ENCODE measurements at regions not wholly inside any gene's neighbourhood (a gene's known extent, or its start where the extent isn't known, plus 50 kb on each side); places are given as distances from the start of the nearest gene placed in this dataset.

DNA sequence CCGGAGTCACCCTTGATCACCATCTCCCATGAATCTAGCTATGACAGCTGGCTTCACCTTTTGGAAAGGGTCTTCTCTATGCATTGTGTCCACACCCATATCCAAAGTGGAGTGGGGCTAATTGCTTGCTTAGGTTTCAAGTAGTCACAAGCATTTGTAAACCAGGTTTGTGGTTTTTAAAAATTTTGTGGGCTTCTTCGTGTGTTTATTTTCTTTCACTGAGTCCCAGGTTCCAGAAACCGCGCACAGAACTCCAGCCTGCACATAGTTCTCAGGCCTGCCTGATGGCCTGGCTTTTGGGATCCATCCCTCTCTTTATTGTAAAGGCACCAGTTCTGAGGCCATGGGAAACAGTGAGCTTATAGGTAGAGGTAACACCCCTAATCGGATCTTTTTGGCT lies 70.2 kb upstream of the TLR3 start:
- no peak overlapping the region for H3K27ac ChIP-seq (ENCODE audit: low read depth in 1 of 2, low read length in 1 of 2)
- H3K4me1 ChIP-seq (ENCODE audit: control insufficient read depth in 2 of 2, insufficient read depth in 2 of 2, low read length in 2 of 2) = no peaks in the 10 kb centered on the region
- 93% methylated on average over 5 of the region's 5 CpGs for WGBS
- H3K36me3 ChIP-seq (ENCODE audit: control insufficient read depth in 2 of 2, insufficient read depth in 2 of 2, low read length in 1 of 2) = no peaks in the 10 kb centered on the region
- DNase-seq (ENCODE audit: low read depth in 6 of 9, low spot score in 9 of 9) = no peak
- no peak overlapping the region for H3K4me3 ChIP-seq (ENCODE audit: low read length in 2 of 2)
- no peaks in the 10 kb centered on the region for H3K27me3 ChIP-seq (ENCODE audit: control insufficient read depth in 2 of 2, insufficient read depth in 1 of 2, low read length in 1 of 2)
- no peaks in the 10 kb centered on the region for H3K9me3 ChIP-seq (ENCODE audit: control insufficient read depth in 2 of 2, insufficient read depth in 1 of 2, low read length in 1 of 2)

GRCh38 chr4:185999207-185999606 lies 69.7 kb upstream of the TLR3 start:
- Histone ChIP-seq H3K36me3 (ENCODE audit: control insufficient read depth in 2 of 2, insufficient read depth in 2 of 2, low read length in 1 of 2) (no peaks in the 10 kb centered on the region), H3K4me3 (ENCODE audit: low read length in 2 of 2) (no peak overlapping the region), H3K4me1 (ENCODE audit: control insufficient read depth in 2 of 2, insufficient read depth in 2 of 2, low read length in 2 of 2) (no peaks in the 10 kb centered on the region), H3K9me3 (ENCODE audit: control insufficient read depth in 2 of 2, insufficient read depth in 1 of 2, low read length in 1 of 2) (no peaks in the 10 kb centered on the region), H3K27me3 (ENCODE audit: control insufficient read depth in 2 of 2, insufficient read depth in 1 of 2, low read length in 1 of 2) (no peaks in the 10 kb centered on the region), H3K27ac (ENCODE audit: low read depth in 1 of 2, low read length in 1 of 2) (no peak overlapping the region)
- 88% methylated on average over 8 of the region's 8 CpGs for WGBS
- no peak for DNase-seq (ENCODE audit: low read depth in 6 of 9, low spot score in 9 of 9)

GRCh38 chr4:186002853-186003252 lies 66.1 kb upstream of the TLR3 start:
- H3K27me3 ChIP-seq (ENCODE audit: control insufficient read depth in 2 of 2, insufficient read depth in 1 of 2, low read length in 1 of 2) = no peaks in the 10 kb centered on the region
- no peaks in the 10 kb centered on the region for H3K4me1 ChIP-seq (ENCODE audit: control insufficient read depth in 2 of 2, insufficient read depth in 2 of 2, low read length in 2 of 2)
- H3K9me3 ChIP-seq (ENCODE audit: control insufficient read depth in 2 of 2, insufficient read depth in 1 of 2, low read length in 1 of 2) = no peaks in the 10 kb centered on the region
- H3K36me3 ChIP-seq (ENCODE audit: control insufficient read depth in 2 of 2, insufficient read depth in 2 of 2, low read length in 1 of 2) = no peaks in the 10 kb centered on the region
- 88% methylated on average over 9 of the region's 9 CpGs for WGBS
- DNase-seq (ENCODE audit: low read depth in 6 of 9, low spot score in 9 of 9) = no peak
- H3K27ac ChIP-seq (ENCODE audit: low read depth in 1 of 2, low read length in 1 of 2) = no peak overlapping the region
- no peak overlapping the region for H3K4me3 ChIP-seq (ENCODE audit: low read length in 2 of 2)

DNA sequence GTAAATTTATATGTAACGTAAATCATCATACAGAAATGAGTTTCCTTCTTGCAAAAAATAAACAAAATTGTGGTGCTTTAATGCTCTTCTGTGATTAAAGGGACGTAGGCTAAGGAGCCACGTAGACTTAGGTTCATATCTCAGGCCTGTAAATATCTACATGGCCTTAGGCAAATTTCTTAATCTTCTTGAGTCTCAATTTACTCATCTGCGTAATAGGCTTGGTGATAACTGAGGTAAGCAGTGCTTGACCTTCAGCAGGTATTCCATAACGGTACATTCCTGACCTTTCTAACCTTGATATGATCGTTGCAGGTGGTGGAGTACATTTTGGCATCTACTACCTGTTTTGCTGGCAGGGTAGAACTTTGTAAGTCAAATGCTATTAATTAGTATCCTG lies 65.2 kb upstream of the TLR3 start:
- Histone ChIP-seq H3K4me1 (ENCODE audit: control insufficient read depth in 2 of 2, insufficient read depth in 2 of 2, low read length in 2 of 2) (no peaks in the 10 kb centered on the region), H3K4me3 (ENCODE audit: low read length in 2 of 2) (no peak overlapping the region), H3K27me3 (ENCODE audit: control insufficient read depth in 2 of 2, insufficient read depth in 1 of 2, low read length in 1 of 2) (no peaks in the 10 kb centered on the region), H3K27ac (ENCODE audit: low read depth in 1 of 2, low read length in 1 of 2) (no peak overlapping the region), H3K36me3 (ENCODE audit: control insufficient read depth in 2 of 2, insufficient read depth in 2 of 2, low read length in 1 of 2) (no peaks in the 10 kb centered on the region), H3K9me3 (ENCODE audit: control insufficient read depth in 2 of 2, insufficient read depth in 1 of 2, low read length in 1 of 2) (no peaks in the 10 kb centered on the region)
- no peak for DNase-seq (ENCODE audit: low read depth in 6 of 9, low spot score in 9 of 9)
- whole genome bisulfite sequencing = 89% methylated on average over 6 of the region's 6 CpGs

GRCh38 chr4:186008057-186008456 lies 60.9 kb upstream of the TLR3 start:
- Histone ChIP-seq H3K27ac (ENCODE audit: low read depth in 1 of 2, low read length in 1 of 2) (no peak overlapping the region), H3K4me1 (ENCODE audit: control insufficient read depth in 2 of 2, insufficient read depth in 2 of 2, low read length in 2 of 2) (no peaks in the 10 kb centered on the region), H3K4me3 (ENCODE audit: low read length in 2 of 2) (no peak overlapping the region), H3K9me3 (ENCODE audit: control insufficient read depth in 2 of 2, insufficient read depth in 1 of 2, low read length in 1 of 2) (no peaks in the 10 kb centered on the region), H3K36me3 (ENCODE audit: control insufficient read depth in 2 of 2, insufficient read depth in 2 of 2, low read length in 1 of 2) (no peaks in the 10 kb centered on the region), H3K27me3 (ENCODE audit: control insufficient read depth in 2 of 2, insufficient read depth in 1 of 2, low read length in 1 of 2) (no peaks in the 10 kb centered on the region)
- 85% methylated on average over 5 of the region's 5 CpGs for WGBS
- DNase-seq (ENCODE audit: low read depth in 6 of 9, low spot score in 9 of 9) = no peak

- no peaks in the 10 kb centered on the region for H3K27me3 ChIP-seq (ENCODE audit: control insufficient read depth in 2 of 2, insufficient read depth in 1 of 2, low read length in 1 of 2)
- H3K27ac ChIP-seq (ENCODE audit: low read depth in 1 of 2, low read length in 1 of 2) = no peak overlapping the region
- H3K4me3 ChIP-seq (ENCODE audit: low read length in 2 of 2) = no peak overlapping the region
- DNase-seq (ENCODE audit: low read depth in 6 of 9, low spot score in 9 of 9) = no peak
- H3K4me1 ChIP-seq (ENCODE audit: control insufficient read depth in 2 of 2, insufficient read depth in 2 of 2, low read length in 2 of 2) = no peaks in the 10 kb centered on the region
- no peaks in the 10 kb centered on the region for H3K9me3 ChIP-seq (ENCODE audit: control insufficient read depth in 2 of 2, insufficient read depth in 1 of 2, low read length in 1 of 2)
- no peaks in the 10 kb centered on the region for H3K36me3 ChIP-seq (ENCODE audit: control insufficient read depth in 2 of 2, insufficient read depth in 2 of 2, low read length in 1 of 2)
Observed at GRCh38 chr4:186009976-186010375, 59.0 kb upstream of the TLR3 start.

DNA sequence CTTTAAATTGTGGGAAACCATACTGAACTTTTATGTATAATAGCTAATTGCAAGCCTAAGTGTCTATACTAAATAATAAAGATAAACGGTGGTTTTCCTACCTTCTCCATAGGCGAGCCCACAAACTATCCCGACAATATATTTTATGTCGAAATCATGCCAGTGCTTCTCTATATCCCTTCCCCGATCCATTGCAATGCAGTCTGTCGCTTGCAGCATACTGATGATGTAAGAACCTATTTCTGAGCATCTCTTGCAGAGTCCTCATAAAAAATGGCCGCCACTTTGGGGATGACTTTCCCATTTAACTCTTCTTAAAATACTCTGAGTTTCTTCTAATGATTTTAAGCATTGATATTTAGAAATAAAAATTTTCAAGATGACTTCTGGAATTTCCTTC lies 58.1 kb upstream of the TLR3 start:
- WGBS = 95% methylated on average over 7 of the region's 7 CpGs
- Histone ChIP-seq H3K27me3 (ENCODE audit: control insufficient read depth in 2 of 2, insufficient read depth in 1 of 2, low read length in 1 of 2) (no peaks in the 10 kb centered on the region), H3K4me1 (ENCODE audit: control insufficient read depth in 2 of 2, insufficient read depth in 2 of 2, low read length in 2 of 2) (no peaks in the 10 kb centered on the region), H3K9me3 (ENCODE audit: control insufficient read depth in 2 of 2, insufficient read depth in 1 of 2, low read length in 1 of 2) (no peaks in the 10 kb centered on the region), H3K4me3 (ENCODE audit: low read length in 2 of 2) (no peak overlapping the region), H3K27ac (ENCODE audit: low read depth in 1 of 2, low read length in 1 of 2) (no peak overlapping the region), H3K36me3 (ENCODE audit: control insufficient read depth in 2 of 2, insufficient read depth in 2 of 2, low read length in 1 of 2) (no peaks in the 10 kb centered on the region)
- no peak for DNase-seq (ENCODE audit: low read depth in 6 of 9, low spot score in 9 of 9)

DNA sequence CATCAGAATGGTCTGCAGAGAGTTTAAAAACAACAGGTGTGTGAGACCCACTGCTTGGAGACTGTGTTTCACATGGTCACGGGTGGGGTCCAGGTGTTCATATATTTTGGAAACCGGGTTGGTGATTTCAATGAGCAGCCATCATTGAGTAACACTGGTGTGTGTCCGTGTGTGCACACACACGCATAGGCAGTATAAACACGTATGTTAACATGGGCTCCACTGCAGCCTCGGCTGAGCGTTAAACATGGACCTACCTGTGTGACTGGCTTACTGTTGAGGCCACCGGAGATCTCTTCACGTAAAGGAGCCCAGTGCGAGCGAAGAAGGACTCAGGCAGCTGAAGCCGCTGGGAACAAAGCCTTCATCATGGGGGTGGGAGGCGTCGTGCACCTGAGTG lies 56.9 kb upstream of the TLR3 start:
- DNase-seq (ENCODE audit: low read depth in 6 of 9, low spot score in 9 of 9) = no peak
- no peak overlapping the region for H3K4me3 ChIP-seq (ENCODE audit: low read length in 2 of 2)
- H3K9me3 ChIP-seq (ENCODE audit: control insufficient read depth in 2 of 2, insufficient read depth in 1 of 2, low read length in 1 of 2) = no peaks in the 10 kb centered on the region
- no peaks in the 10 kb centered on the region for H3K4me1 ChIP-seq (ENCODE audit: control insufficient read depth in 2 of 2, insufficient read depth in 2 of 2, low read length in 2 of 2)
- H3K27me3 ChIP-seq (ENCODE audit: control insufficient read depth in 2 of 2, insufficient read depth in 1 of 2, low read length in 1 of 2) = no peaks in the 10 kb centered on the region
- 96% methylated on average over 14 of the region's 14 CpGs for WGBS
- no peak overlapping the region for H3K27ac ChIP-seq (ENCODE audit: low read depth in 1 of 2, low read length in 1 of 2)
- H3K36me3 ChIP-seq (ENCODE audit: control insufficient read depth in 2 of 2, insufficient read depth in 2 of 2, low read length in 1 of 2) = no peaks in the 10 kb centered on the region

- Histone ChIP-seq H3K9me3 (ENCODE audit: control insufficient read depth in 2 of 2, insufficient read depth in 1 of 2, low read length in 1 of 2) (no peaks in the 10 kb centered on the region), H3K4me3 (ENCODE audit: low read length in 2 of 2) (no peak overlapping the region), H3K36me3 (ENCODE audit: control insufficient read depth in 2 of 2, insufficient read depth in 2 of 2, low read length in 1 of 2) (no peaks in the 10 kb centered on the region), H3K27me3 (ENCODE audit: control insufficient read depth in 2 of 2, insufficient read depth in 1 of 2, low read length in 1 of 2) (no peaks in the 10 kb centered on the region), H3K4me1 (ENCODE audit: control insufficient read depth in 2 of 2, insufficient read depth in 2 of 2, low read length in 2 of 2) (no peaks in the 10 kb centered on the region), H3K27ac (ENCODE audit: low read depth in 1 of 2, low read length in 1 of 2) (no peak overlapping the region)
- 76% methylated on average over 8 of the region's 8 CpGs for WGBS
- no peak for DNase-seq (ENCODE audit: low read depth in 6 of 9, low spot score in 9 of 9)
Observed at GRCh38 chr4:186013419-186014186, 55.4 kb upstream of the TLR3 start.

Measured in thymus (tissue), 11 donors.